Neural cell (in vitro differentiated cells): ENCODE measurements at regions not wholly inside any gene's neighbourhood (a gene's known extent, or its start where the extent isn't known, plus 50 kb on each side); places are given as distances from the start of the nearest gene placed in this dataset.

Experiments
- H2AFZ ChIP-seq: fragments of 200-600, 300-800 bp; sonication (generic), shearing (Covaris generic); 2 replicates; pipeline ENCODE4 v1.6.0; 2014; ENCODE audit warnings: low read depth, mild to moderate bottlenecking, antibody characterized with exemption, low read length, moderate library complexity
- H3F3A ChIP-seq: fragments of 200-600 bp; shearing (Covaris generic); 2 replicates; pipeline ENCODE4 v1.6.1; 2016; ENCODE audit warnings: mild to moderate bottlenecking, moderate library complexity, mixed read lengths, antibody characterized with exemption, low read length; ENCODE audit not compliant: insufficient read depth, poor library complexity, severe bottlenecking
- H3K27ac ChIP-seq: fragments of 200-600, 300-800 bp; sonication (generic), shearing (Covaris generic); 2 replicates; pipeline ENCODE4 v1.5.1; 2014; ENCODE audit warnings: mild to moderate bottlenecking, low read length, moderate library complexity
- H3K27me3 ChIP-seq: fragments of 300-800, 200-600 bp; sonication (generic), shearing (Covaris generic); 2 replicates; pipeline ENCODE4 v1.6.0; 2014; ENCODE audit warnings: mild to moderate bottlenecking, low read depth, low read length, moderate library complexity; ENCODE audit not compliant: insufficient read depth
- H3K36me3 ChIP-seq: fragments of 300-800, 200-600 bp; sonication (generic), shearing (Covaris generic); 2 replicates; pipeline ENCODE4 v1.5.1; 2014; ENCODE audit warnings: mild to moderate bottlenecking, antibody characterized with exemption, low read length, moderate library complexity; ENCODE audit not compliant: insufficient read depth
- H3K4me2 ChIP-seq: fragments of 300-800, 200-600 bp; sonication (generic), shearing (Covaris generic); 2 replicates; pipeline ENCODE4 v1.6.0; 2014; ENCODE audit warnings: mild to moderate bottlenecking, low read length
- H3K4me3 ChIP-seq: fragments of 300-800, 200-600 bp; sonication (generic), shearing (Covaris generic); 2 replicates; pipeline ENCODE4 v1.5.1; 2014; ENCODE audit warnings: mild to moderate bottlenecking, low read length, moderate library complexity
- H3K79me2 ChIP-seq: fragments of 200-600 bp; shearing (Covaris generic); replicated peaks from 2 replicates; pipeline ENCODE4 v1.6.0; 2014; ENCODE audit warnings: mild to moderate bottlenecking, low read length, moderate library complexity; ENCODE audit not compliant: insufficient read depth
- H3K9ac ChIP-seq: fragments of 300-800, 200-600 bp; sonication (generic), shearing (Covaris generic); 2 replicates; pipeline ENCODE4 v1.6.1; 2016; ENCODE audit warnings: mild to moderate bottlenecking, low read length, mixed read lengths
- H3K9me2 ChIP-seq: fragments of 200-600 bp; shearing (Covaris generic); 2 replicates; pipeline ENCODE4 v1.6.1; 2016; ENCODE audit warnings: mild to moderate bottlenecking, low read length, mixed read lengths; ENCODE audit not compliant: insufficient read depth
- H3K9me3 ChIP-seq: fragments of 200-600, 300-800 bp; sonication (generic), shearing (Covaris generic); 2 replicates; pipeline ENCODE4 v1.6.1; 2016; ENCODE audit warnings: mild to moderate bottlenecking, mixed run types, low read length, moderate library complexity, mixed read lengths
- H4K20me1 ChIP-seq: fragments of 200-600 bp; shearing (Covaris generic); 2 replicates; pipeline ENCODE4 v1.6.1; 2016; ENCODE audit warnings: mild to moderate bottlenecking, mixed run types; ENCODE audit not compliant: insufficient read depth
- EP300 ChIP-seq: fragments of 450-650 bp; conservative IDR thresholded peaks from 2 replicates; pipeline ENCODE4 v1.6.1; 2014; ENCODE audit warnings: antibody characterized with exemption, mild to moderate bottlenecking, moderate library complexity; ENCODE audit not compliant: poor library complexity, severe bottlenecking
- EZH2 ChIP-seq: fragments of 200-600, 300-800 bp; shearing (Covaris generic), sonication (generic); IDR thresholded peaks from 2 replicates; pipeline ENCODE4 v1.6.1; 2014; ENCODE audit warnings: antibody characterized with exemption, low read length, borderline replicate concordance, mild to moderate bottlenecking; ENCODE audit not compliant: insufficient read depth, poor library complexity, severe bottlenecking
- MXI1 ChIP-seq: fragments of 450-650 bp; conservative IDR thresholded peaks from 2 replicates; pipeline ENCODE4 v1.6.1; 2014; ENCODE audit warnings: antibody characterized with exemption, mild to moderate bottlenecking; ENCODE audit not compliant: poor library complexity, severe bottlenecking
- POLR2AphosphoS5 ChIP-seq: IDR thresholded peaks from 2 replicates; pipeline ENCODE4 v1.6.1; 2012
- RAD21 ChIP-seq: fragments of 450-650 bp; conservative IDR thresholded peaks from 2 replicates; pipeline ENCODE4 v1.6.1; 2014; ENCODE audit warnings: antibody characterized with exemption, mild to moderate bottlenecking, moderate library complexity
- SMC3 ChIP-seq: fragments of 450-650 bp; conservative IDR thresholded peaks from 2 replicates; pipeline ENCODE4 v1.6.1; 2014; ENCODE audit warnings: antibody characterized with exemption, mild to moderate bottlenecking, moderate library complexity; ENCODE audit not compliant: poor library complexity
- TAF1 ChIP-seq: IDR thresholded peaks from 2 replicates; pipeline ENCODE4 v1.6.1; 2012; ENCODE audit warnings: low read depth
- TF ChIP-seq, protein P1 (sequence below): fragments of 450-650 bp; IDR thresholded peaks from 2 replicates; pipeline ENCODE4 v1.5.1; 2014; ENCODE audit warnings: antibody characterized with exemption, mild to moderate bottlenecking, moderate library complexity; ENCODE audit not compliant: poor library complexity, severe bottlenecking
- TF ChIP-seq, protein P2 (sequence below): IDR thresholded peaks from 2 replicates; pipeline ENCODE4 v1.6.1; 2012; ENCODE audit warnings: borderline replicate concordance

DNA sequence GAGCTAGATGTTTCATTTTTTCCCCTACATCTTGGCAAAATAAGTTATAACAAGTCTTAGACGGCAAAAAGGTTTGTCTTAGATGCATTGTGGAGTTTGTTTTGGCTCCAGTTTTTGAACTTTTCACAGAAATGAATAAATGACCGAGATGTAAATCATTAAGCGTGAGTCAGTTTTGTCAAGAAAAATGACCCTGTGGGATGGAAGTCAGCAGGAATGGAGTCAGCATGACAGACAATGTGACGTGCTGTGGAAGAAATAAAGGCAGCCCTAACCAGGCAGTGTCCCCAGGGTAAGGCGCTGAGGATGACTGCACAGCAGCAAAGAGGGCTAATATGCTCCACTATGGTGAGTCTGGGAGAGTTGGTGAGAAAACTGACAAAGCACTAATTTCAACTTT, 163.2 kb downstream of the NOC3L start:
- H3K4me3 ChIP-seq: no peak overlapping the region
- no peaks in the 10 kb centered on the region for H3K36me3 ChIP-seq
- H4K20me1 ChIP-seq: no peaks in the 10 kb centered on the region
- no peak for TF ChIP-seq RAD21
- TF ChIP-seq SMC3: no peak
- TF ChIP-seq, protein P1, sequence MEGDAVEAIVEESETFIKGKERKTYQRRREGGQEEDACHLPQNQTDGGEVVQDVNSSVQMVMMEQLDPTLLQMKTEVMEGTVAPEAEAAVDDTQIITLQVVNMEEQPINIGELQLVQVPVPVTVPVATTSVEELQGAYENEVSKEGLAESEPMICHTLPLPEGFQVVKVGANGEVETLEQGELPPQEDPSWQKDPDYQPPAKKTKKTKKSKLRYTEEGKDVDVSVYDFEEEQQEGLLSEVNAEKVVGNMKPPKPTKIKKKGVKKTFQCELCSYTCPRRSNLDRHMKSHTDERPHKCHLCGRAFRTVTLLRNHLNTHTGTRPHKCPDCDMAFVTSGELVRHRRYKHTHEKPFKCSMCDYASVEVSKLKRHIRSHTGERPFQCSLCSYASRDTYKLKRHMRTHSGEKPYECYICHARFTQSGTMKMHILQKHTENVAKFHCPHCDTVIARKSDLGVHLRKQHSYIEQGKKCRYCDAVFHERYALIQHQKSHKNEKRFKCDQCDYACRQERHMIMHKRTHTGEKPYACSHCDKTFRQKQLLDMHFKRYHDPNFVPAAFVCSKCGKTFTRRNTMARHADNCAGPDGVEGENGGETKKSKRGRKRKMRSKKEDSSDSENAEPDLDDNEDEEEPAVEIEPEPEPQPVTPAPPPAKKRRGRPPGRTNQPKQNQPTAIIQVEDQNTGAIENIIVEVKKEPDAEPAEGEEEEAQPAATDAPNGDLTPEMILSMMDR: no peak
- TF ChIP-seq EP300: no peak
- TF ChIP-seq MXI1: no peak
- no peak for TF ChIP-seq EZH2
- no peak for TF ChIP-seq TAF1
- H3K27ac ChIP-seq: no peak overlapping the region
- no peaks in the 10 kb centered on the region for H3K27me3 ChIP-seq
- H3F3A ChIP-seq: no peaks in the 10 kb centered on the region
- H3K79me2 ChIP-seq: no peaks in the 10 kb centered on the region
- no peaks in the 10 kb centered on the region for H3K9me3 ChIP-seq
- no peaks in the 10 kb centered on the region for H3K9me2 ChIP-seq
- no peak overlapping the region for H3K4me2 ChIP-seq
- no peak overlapping the region for H3K9ac ChIP-seq
- no peak overlapping the region for H2AFZ ChIP-seq

DNA sequence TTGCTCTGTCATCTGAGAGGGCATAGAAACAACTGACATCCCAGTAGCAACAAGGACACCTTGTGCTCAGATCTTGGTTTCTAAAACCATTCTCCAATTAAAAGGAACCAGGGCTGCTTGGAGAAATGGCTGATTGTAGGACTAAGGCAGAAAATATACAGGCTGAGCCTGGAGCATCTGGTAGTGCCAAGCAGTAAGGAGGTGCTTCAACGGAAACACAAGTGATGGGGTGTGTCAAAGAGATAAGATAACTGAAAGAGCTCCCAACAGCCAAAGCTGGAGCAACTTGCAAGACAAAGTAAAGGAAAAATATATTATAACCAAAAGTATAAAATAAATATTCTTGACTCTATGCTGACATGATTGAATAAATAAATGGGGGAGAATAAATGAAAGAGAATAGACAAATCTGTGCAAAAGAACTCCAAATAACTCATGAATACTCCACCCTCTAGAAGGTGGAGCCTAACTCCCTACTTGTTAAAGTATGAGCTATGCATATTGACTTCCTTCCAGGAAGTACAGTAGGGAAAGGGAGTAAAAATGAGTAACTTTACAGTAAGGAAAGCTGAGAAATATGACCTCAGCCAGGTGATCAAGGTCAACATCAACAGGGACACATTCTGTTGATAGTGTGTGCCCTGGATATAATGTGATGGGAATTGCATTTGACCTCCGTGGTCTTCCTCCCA, 162.4 kb downstream of the NOC3L start:
- H3K79me2 ChIP-seq: no peaks in the 10 kb centered on the region
- H3K4me3 ChIP-seq: no peak overlapping the region
- no peaks in the 10 kb centered on the region for H3K36me3 ChIP-seq
- no peak overlapping the region for H2AFZ ChIP-seq
- H4K20me1 ChIP-seq: no peaks in the 10 kb centered on the region
- no peak overlapping the region for H3K4me2 ChIP-seq
- H3K9me2 ChIP-seq: no peaks in the 10 kb centered on the region
- no peaks in the 10 kb centered on the region for H3K27me3 ChIP-seq
- no peaks in the 10 kb centered on the region for H3K9me3 ChIP-seq
- TF ChIP-seq, protein P2, sequence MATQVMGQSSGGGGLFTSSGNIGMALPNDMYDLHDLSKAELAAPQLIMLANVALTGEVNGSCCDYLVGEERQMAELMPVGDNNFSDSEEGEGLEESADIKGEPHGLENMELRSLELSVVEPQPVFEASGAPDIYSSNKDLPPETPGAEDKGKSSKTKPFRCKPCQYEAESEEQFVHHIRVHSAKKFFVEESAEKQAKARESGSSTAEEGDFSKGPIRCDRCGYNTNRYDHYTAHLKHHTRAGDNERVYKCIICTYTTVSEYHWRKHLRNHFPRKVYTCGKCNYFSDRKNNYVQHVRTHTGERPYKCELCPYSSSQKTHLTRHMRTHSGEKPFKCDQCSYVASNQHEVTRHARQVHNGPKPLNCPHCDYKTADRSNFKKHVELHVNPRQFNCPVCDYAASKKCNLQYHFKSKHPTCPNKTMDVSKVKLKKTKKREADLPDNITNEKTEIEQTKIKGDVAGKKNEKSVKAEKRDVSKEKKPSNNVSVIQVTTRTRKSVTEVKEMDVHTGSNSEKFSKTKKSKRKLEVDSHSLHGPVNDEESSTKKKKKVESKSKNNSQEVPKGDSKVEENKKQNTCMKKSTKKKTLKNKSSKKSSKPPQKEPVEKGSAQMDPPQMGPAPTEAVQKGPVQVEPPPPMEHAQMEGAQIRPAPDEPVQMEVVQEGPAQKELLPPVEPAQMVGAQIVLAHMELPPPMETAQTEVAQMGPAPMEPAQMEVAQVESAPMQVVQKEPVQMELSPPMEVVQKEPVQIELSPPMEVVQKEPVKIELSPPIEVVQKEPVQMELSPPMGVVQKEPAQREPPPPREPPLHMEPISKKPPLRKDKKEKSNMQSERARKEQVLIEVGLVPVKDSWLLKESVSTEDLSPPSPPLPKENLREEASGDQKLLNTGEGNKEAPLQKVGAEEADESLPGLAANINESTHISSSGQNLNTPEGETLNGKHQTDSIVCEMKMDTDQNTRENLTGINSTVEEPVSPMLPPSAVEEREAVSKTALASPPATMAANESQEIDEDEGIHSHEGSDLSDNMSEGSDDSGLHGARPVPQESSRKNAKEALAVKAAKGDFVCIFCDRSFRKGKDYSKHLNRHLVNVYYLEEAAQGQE: no peak
- TF ChIP-seq RAD21 (no peak), EZH2 (no peak), SMC3 (no peak), POLR2AphosphoS5 (no peak)
- H3K9ac ChIP-seq: no peak overlapping the region
- no peaks in the 10 kb centered on the region for H3F3A ChIP-seq
- no peak overlapping the region for H3K27ac ChIP-seq
